GM21526 (cell line): ENCODE measurements at regions not wholly inside any gene's neighbourhood (a gene's known extent, or its start where the extent isn't known, plus 50 kb on each side); places are given as distances from the start of the nearest gene placed in this dataset.
"Not testable (repeated sequence)": the region's sequence is repeated elsewhere in the genome, so short reads cannot be mapped to it uniquely, and the experiment has no call there.

Experiments
- ATAC-seq: cut with Tn5 transposase; IDR thresholded peaks from one replicate; pipeline ENCODE4 v1.9.1; 2021; ENCODE audit warnings: moderate library complexity; ENCODE audit not compliant: unreplicated experiment, low FRiP score

DNA sequence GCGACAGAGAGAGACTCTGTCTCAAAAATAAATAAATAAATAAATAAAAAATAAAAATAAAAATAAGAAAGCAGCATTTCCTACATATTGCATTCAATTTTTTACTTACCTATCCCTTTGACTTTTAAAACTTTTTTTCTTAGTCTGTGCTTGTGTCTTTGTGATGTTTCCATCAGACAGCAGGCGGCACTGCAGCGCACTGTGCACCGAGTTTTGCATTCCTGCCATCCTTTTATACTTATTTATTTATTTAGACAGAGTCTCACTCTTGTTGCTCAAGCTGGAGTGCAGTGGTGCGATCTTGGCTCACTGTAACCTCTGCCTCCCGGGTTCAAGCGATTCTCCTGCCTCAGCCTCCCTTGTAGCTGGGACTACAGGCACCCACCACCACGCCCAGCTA is 203.9 kb downstream of the SPATA31A1 start:
- ATAC-seq = not testable (repeated sequence)

DNA sequence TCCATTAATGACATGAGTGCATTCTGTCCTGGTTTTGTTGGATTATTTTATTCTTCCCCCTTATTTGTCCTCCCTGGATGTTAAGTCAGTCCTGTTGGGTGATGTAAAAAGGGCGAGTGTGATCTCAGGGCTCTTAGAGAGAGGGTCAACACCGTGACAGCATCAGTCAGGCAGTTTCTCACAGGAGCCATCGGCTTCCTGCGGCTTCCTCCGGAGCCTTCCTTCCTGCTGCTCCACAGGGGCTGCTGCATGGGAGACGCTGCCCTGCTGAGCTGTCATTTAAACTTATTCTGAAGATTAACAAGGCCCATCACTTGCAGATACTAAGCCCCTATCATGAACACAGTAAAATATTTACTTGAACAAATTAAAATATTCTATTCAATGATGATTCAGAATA is 211.3 kb downstream of the SPATA31A1 start:
- ATAC-seq = not testable (repeated sequence)

GRCh38 chr9:39567396-39567795 is 211.9 kb downstream of the SPATA31A1 start:
- not testable (repeated sequence) for ATAC-seq

DNA sequence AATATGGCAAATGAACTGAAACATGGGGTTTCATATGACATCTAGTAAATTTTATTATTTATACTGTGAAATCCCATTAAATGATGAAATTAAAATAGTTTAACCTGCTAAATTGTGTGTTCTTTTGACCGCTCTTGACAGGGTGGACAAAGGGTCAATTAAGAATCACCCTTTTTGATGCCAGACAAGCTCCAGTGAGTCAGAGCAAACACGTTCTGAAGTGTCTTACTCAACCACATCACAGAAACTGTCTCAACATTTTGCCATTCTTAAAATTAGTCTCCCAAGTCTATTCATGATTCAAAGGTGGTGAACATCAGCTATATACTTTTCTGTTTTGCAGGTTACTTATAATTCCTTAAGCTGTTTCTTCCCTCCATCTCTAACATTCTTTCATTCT is 213.4 kb downstream of the SPATA31A1 start:
- not testable (repeated sequence) for ATAC-seq

GRCh38 chr9:39573024-39574022 is 217.9 kb downstream of the SPATA31A1 start:
- ATAC-seq = not testable (repeated sequence)

DNA sequence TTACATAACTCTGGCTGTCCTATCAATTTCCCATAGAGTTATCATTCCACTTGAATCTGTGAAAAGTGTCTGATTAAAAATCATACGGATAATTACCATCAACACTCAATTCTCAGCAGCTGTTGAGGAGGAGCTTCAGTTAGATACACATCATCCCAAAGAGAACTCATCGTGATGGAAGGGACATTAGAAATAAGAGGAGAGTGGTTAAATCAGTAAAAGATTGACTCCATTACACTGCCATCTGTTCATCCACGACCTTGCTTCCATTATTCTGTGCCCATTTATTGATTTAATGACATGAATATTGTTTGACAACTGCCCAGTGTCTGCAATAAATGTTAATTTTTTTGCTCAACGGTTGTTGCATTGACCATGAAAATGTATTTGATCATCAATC is 223.5 kb downstream of the SPATA31A1 start:
- not testable (repeated sequence) for ATAC-seq

- not testable (repeated sequence) for ATAC-seq
Observed at GRCh38 chr9:39581296-39581695, 225.8 kb downstream of the SPATA31A1 start.

GRCh38 chr9:39582677-39583412 is 227.4 kb downstream of the SPATA31A1 start:
- not testable (repeated sequence) for ATAC-seq

DNA sequence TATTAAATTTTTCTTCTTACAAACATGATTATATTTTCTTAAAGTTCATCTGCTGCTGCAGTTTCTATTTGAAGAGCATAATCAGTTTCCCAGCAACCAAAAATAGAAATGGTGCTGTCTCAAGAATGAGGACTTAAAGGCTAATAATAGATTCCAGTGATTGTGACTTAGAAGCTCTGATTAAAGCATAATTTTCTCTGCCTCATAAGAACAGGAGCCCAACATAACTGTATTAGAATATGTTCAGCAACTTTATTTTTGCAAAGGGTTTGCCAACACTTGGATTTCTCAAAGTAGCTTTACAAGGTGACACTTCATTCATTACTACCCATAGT is 227.9 kb downstream of the SPATA31A1 start:
- ATAC-seq = not testable (repeated sequence)

- ATAC-seq = not testable (repeated sequence)
Observed at GRCh38 chr9:39585233-39585632, 229.8 kb downstream of the SPATA31A1 start.

GRCh38 chr9:39587844-39588499 is 232.5 kb downstream of the SPATA31A1 start:
- ATAC-seq = no peak

DNA sequence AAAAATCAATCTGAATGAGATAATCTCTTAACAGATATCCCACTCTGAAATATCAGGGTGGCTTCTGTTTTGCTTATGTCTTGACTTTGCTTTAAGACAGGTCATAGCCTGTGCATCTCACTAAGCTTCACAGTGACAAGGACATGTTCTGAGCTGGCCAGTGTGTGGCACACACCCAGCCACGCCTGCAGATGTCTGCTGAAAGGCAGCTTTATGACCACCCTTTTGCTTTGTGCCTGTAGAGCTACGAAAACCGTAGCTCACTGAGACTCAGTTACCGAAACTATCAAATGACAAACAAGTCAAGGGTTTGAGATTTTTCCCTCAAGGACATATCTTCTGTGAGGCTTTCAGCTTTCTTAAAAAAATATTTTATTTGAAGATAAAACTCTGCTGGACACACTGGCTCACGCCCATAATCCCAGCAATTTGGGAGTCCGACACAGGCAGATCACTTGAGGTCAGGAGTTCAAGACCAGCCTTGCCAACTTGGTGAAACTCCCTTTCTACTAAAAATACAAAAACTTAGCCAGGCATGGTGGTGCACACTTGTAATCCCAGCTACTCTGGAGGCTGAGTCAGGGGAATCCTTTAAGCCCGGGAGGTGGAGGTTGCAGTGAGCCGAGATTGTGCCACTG is 233.2 kb downstream of the SPATA31A1 start:
- no peak for ATAC-seq

GRCh38 chr9:39604089-39604488 is 248.6 kb downstream of the SPATA31A1 start:
- ATAC-seq = not testable (repeated sequence)

DNA sequence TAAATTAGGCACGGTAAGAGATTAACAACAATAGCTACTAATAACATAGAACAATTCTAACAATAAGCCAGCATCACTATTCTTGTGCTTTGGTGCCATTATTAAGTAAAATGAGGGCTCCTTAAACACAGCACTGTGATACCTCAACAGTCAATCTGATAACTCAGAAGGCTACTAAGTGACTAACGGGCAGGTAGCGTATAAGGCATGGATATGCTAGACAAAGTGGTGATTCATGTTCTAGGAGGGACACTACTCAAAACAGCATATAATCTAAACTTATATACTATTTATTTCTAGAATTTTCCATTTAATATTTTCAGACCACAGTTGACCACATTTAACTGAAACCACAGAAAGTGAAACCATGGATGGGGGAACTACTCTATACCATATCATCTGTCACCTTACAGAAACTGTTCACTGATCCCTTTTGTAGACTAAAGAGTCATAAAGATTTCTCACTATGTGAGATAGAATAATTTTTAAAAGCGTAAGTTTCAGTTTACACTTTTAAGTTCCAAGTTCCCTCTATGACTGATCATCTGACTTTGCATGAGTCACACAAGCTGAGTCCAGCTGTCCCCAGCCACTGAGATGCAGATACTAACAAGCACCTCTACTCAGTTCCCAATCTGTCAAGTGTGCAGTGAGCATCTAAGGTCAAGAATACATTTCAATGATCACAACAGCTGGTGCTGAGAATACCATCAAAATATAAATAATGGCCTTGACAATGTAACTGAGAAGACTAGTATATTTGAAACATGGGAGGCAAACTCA is 256.2 kb downstream of the SPATA31A1 start:
- peak; percentile 94 for ATAC-seq

- not testable (repeated sequence) for ATAC-seq
Observed at GRCh38 chr9:39616480-39616879, 261.0 kb downstream of the SPATA31A1 start.

DNA sequence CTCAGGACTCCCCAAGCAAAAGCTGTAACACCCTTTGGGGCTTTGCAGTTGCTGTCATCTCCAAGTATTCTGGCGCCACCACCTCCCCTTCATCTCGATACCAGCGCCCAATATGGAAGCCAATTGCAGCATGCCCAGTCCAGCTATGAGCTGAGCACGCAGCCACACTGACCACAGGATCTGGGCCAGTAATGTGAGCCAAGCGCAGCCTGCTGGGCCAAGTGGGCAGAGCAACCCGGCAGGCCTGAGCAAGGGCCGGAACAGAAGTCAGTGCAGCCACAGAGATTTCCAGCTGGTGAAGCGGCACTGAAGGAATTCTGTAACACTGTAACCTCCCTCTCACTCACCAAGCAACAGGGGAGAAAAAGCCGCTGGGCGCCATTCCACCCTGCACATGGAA is 268.6 kb downstream of the SPATA31A1 start:
- not testable (repeated sequence) for ATAC-seq

DNA sequence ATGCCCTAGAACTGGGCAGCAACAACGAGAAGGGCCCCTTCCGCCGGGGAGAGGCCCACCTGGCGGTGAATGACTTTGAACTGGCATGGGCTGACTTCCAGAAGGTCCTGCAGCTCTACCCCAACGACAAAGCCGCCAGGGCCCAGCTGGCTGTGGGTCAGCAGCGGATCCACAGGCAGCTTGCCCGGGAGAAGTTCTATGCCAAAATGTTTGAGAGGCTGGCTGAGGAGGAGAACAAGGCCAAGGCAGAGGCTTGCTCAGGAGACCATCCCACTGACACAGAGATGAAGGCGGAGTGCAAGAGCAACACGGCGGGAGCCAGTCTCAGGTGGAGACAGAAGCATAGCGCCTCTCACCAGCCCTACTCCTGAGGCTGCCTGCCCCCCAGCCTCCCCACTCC is 276.6 kb downstream of the SPATA31A1 start:
- ATAC-seq = not testable (repeated sequence)

DNA sequence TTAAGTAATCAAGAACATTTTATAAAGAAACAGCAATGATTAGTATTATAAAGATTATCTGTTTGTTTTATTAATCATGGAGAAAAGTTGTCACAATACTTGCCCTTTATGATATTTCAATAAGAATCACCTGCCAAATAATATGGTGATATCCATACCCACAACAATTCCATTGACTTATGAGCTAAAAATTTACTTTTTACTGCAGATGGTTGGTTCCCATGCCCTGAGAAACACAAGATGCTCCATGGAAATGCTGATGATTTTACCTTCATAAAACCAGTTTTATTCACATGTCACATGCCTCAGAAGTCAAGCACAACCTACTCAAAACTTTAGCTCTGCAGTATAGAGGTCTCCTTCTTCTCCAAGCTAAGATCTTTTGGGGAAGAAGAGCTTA is 293.6 kb downstream of the SPATA31A1 start:
- not testable (repeated sequence) for ATAC-seq

GRCh38 chr9:39656960-39657603 is 301.6 kb downstream of the SPATA31A1 start:
- ATAC-seq = peak; percentile 96
